HL-60 (cell line): ENCODE measurements at regions not wholly inside any gene's neighbourhood (a gene's known extent, or its start where the extent isn't known, plus 50 kb on each side); places are given as distances from the start of the nearest gene placed in this dataset.

ENCODE experiments used
- DNase-seq, 2 experiments: peaks; one replicate each; pipeline ENCODE4 v3.0.0-alpha.2; 2010 to 2020; ENCODE audit warnings: low read depth in 1 of 2, low spot score in 1 of 2
- H3K27ac ChIP-seq: fragments of 250-450 bp; sonication (Bioruptor Pico); replicated peaks from 2 replicates; pipeline ENCODE4 v1.5.1; 2020; ENCODE audit warnings: mild to moderate bottlenecking, moderate library complexity
- H3K27me3 ChIP-seq: fragments of 250-450 bp; sonication (Bioruptor Pico); 2 replicates; pipeline ENCODE4 v1.5.1; 2021; ENCODE audit warnings: mild to moderate bottlenecking, moderate library complexity; ENCODE audit not compliant: insufficient read depth, poor library complexity, severe bottlenecking
- H3K4me3 ChIP-seq: replicated peaks from 2 replicates; pipeline ENCODE4 v1.5.1; 2011; ENCODE audit warnings: mild to moderate bottlenecking, control low read depth, low read length; ENCODE audit not compliant: insufficient read depth
- CTCF ChIP-seq: IDR thresholded peaks from one replicate; pipeline ENCODE4 v1.5.1; 2011; ENCODE audit warnings: low read length, control low read depth, inconsistent platforms; ENCODE audit not compliant: insufficient read depth
- GABPA ChIP-seq: IDR thresholded peaks from 2 replicates; pipeline ENCODE4 v1.6.1; 2012; ENCODE audit warnings: low read depth
- POLR2AphosphoS5 ChIP-seq: IDR thresholded peaks from 2 replicates; pipeline ENCODE4 v1.6.1; 2012; ENCODE audit warnings: low read depth
- REST ChIP-seq: IDR thresholded peaks from 2 replicates; pipeline ENCODE4 v1.6.1; 2012; ENCODE audit warnings: low read depth; ENCODE audit not compliant: insufficient replicate concordance
- SPI1 ChIP-seq: IDR thresholded peaks from 2 replicates; pipeline ENCODE4 v1.6.1; 2012; ENCODE audit warnings: low read depth, mild to moderate bottlenecking, borderline replicate concordance

- Histone ChIP-seq H3K4me3 (no peak overlapping the region), H3K27me3 (no peaks in the 10 kb centered on the region), H3K27ac (no peak overlapping the region)
- DNase-seq, result no peak
- TF ChIP-seq SPI1 (no peak), REST (no peak), CTCF (no peak), GABPA (no peak), POLR2AphosphoS5 (no peak)
Observed at GRCh38 chr1:218633238-218633988, 288.3 kb downstream of the TGFB2 start.

- TF ChIP-seq GABPA, result no peak
- Histone ChIP-seq H3K4me3 (no peak overlapping the region), H3K27ac (no peak overlapping the region), H3K27me3 (no peaks in the 10 kb centered on the region)
- no peak for DNase-seq
Observed at GRCh38 chr1:218634212-218634611, 289.1 kb downstream of the TGFB2 start.

- Histone ChIP-seq H3K4me3 (no peak overlapping the region), H3K27me3 (no peaks in the 10 kb centered on the region), H3K27ac (no peak overlapping the region)
- no peak for DNase-seq
- TF ChIP-seq POLR2AphosphoS5, result no peak
- TF ChIP-seq CTCF, result no peak
- no peak for TF ChIP-seq SPI1
- TF ChIP-seq REST, result no peak
- TF ChIP-seq GABPA, result no peak
Observed at GRCh38 chr1:218636548-218636947, 291.4 kb downstream of the TGFB2 start.

- no peak for TF ChIP-seq REST
- no peak for TF ChIP-seq SPI1
- TF ChIP-seq CTCF, result no peak
- TF ChIP-seq POLR2AphosphoS5, result no peak
- TF ChIP-seq GABPA, result no peak
- no peak for DNase-seq
- no peak overlapping the region for H3K27ac ChIP-seq
- H3K4me3 ChIP-seq, result no peak overlapping the region
- no peaks in the 10 kb centered on the region for H3K27me3 ChIP-seq
Observed at GRCh38 chr1:218640173-218640572, 295.0 kb downstream of the TGFB2 start.
